ENCODE measurements at regions not wholly inside any gene's neighbourhood (a gene's known extent, or its start where the extent isn't known, plus 50 kb on each side); places are given as distances from the start of the nearest gene placed in this dataset.

DNA sequence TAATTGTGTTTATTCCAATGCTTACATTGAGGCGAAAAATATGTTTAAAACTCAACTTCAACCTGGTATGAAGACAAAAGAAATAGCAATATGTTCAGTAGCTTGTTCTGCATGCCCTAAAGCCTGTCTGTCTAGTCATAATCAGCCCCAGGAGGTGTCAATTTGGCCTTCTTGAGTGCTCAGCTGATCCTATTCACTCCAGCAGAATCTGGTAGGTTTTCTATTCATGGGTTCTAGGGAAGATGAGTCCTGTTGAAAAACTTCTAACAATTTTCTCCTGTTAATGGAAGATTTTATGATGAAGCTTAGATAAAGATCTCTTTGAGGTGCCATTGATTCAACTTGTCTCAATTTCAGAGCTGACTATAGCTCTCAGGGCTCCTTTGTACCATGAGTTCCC lies 402.0 kb upstream of the UBE2E3 start:
- no peaks in the 10 kb centered on the region for H3K9me3 ChIP-seq (ENCODE audit: low read length)
- no peak overlapping the region for H3K4me3 ChIP-seq (ENCODE audit: low read length)
- no peaks in the 10 kb centered on the region for H3K36me3 ChIP-seq (ENCODE audit: insufficient read depth, low read length)
- no peak overlapping the region for H2AFZ ChIP-seq (ENCODE audit: low read depth, low read length)
- H3K27me3 ChIP-seq (ENCODE audit: insufficient read depth, low read length) = no peaks in the 10 kb centered on the region
- no peaks in the 10 kb centered on the region for H3K4me1 ChIP-seq (ENCODE audit: insufficient read depth, low read length)

- no peaks in the 10 kb centered on the region for H3K27me3 ChIP-seq (ENCODE audit: insufficient read depth, low read length)
- H3K4me1 ChIP-seq (ENCODE audit: insufficient read depth, low read length) = no peaks in the 10 kb centered on the region
- no peak overlapping the region for H2AFZ ChIP-seq (ENCODE audit: low read depth, low read length)
- no peak overlapping the region for H3K4me3 ChIP-seq (ENCODE audit: low read length)
- no peaks in the 10 kb centered on the region for H3K9me3 ChIP-seq (ENCODE audit: low read length)
- H3K36me3 ChIP-seq (ENCODE audit: insufficient read depth, low read length) = no peaks in the 10 kb centered on the region
Measured at GRCh38 chr2:180577567-180577966, 402.8 kb upstream of the UBE2E3 start.

DNA sequence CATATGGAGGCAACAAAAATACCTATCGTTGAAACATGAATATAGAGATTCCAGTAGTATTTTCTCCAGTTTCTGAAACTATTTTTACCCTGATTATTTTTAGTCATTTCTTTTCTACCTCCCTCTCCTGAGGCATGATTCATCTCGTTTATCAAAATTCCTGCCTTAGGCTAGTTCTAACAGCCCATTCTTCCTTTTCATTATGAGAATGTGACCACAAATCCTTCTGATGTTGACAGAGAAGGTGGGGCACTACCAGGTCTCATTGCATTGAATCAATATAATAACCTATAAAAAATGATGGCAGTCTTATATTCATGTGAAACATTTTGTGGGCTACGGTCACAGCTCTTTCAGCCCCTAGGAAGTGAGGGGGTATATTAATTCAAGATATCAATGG lies 406.5 kb upstream of the UBE2E3 start:
- no peaks in the 10 kb centered on the region for H3K36me3 ChIP-seq (ENCODE audit: insufficient read depth, low read length)
- no peaks in the 10 kb centered on the region for H3K4me1 ChIP-seq (ENCODE audit: insufficient read depth, low read length)
- H3K27me3 ChIP-seq (ENCODE audit: insufficient read depth, low read length) = no peaks in the 10 kb centered on the region
- no peak overlapping the region for H2AFZ ChIP-seq (ENCODE audit: low read depth, low read length)
- H3K9me3 ChIP-seq (ENCODE audit: low read length) = no peaks in the 10 kb centered on the region
- no peak overlapping the region for H3K4me3 ChIP-seq (ENCODE audit: low read length)

- Histone ChIP-seq H3K36me3 (ENCODE audit: insufficient read depth, low read length) (no peaks in the 10 kb centered on the region), H3K27me3 (ENCODE audit: insufficient read depth, low read length) (no peaks in the 10 kb centered on the region)
Measured at GRCh38 chr2:180572346-180572745, 408.1 kb upstream of the UBE2E3 start.

DNA sequence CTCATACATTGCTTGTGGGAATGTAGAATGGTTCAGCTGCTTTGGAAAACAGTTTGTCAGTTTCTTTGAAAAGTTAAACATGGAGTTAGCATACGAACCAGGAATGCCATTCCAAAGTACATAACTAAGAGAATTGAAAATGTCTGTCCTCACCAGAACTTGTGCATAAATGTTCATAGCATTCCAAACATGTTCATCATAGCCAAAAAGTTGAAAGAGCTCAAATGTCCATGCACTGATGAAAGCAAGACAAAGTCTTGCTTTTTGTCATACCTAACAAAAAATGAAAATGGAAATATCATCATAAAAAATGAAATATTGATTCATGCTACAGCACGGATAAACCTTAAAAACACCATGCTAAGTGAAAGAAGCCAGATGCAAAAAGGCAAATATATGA lies 408.8 kb upstream of the UBE2E3 start:
- H2AFZ ChIP-seq (ENCODE audit: low read depth, low read length) = no peak overlapping the region
- H3K27me3 ChIP-seq (ENCODE audit: insufficient read depth, low read length) = no peaks in the 10 kb centered on the region
- H3K36me3 ChIP-seq (ENCODE audit: insufficient read depth, low read length) = no peaks in the 10 kb centered on the region
- no peaks in the 10 kb centered on the region for H3K9me3 ChIP-seq (ENCODE audit: low read length)
- no peaks in the 10 kb centered on the region for H3K4me1 ChIP-seq (ENCODE audit: insufficient read depth, low read length)
- no peak overlapping the region for H3K4me3 ChIP-seq (ENCODE audit: low read length)

More at GRCh38 chr2:180572346-180572745, 408.1 kb upstream of the UBE2E3 start:
- no peaks in the 10 kb centered on the region for H3K4me1 ChIP-seq (ENCODE audit: insufficient read depth, low read length)
- no peaks in the 10 kb centered on the region for H3K9me3 ChIP-seq (ENCODE audit: low read length)
- H3K4me3 ChIP-seq (ENCODE audit: low read length) = no peak overlapping the region
- H2AFZ ChIP-seq (ENCODE audit: low read depth, low read length) = no peak overlapping the region

DNA sequence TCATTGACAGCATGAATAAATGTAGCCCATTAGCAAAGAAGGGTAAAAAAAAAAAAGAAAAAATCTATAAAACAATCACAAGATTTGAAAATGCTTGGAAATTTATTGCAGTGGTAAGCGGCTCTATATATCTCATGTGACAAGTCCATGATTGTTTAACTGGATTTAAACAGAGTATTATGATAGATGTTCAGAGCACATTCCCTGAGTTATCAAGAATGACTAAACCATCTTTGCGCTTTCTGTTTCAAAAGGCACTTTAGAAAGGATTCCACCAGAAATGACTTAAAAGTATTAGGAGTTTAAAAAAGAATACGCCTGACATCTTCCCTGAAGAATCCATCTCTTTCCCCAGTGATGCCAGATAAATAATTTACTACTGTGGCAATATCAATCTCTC lies 409.5 kb upstream of the UBE2E3 start:
- no peak overlapping the region for H3K4me3 ChIP-seq (ENCODE audit: low read length)
- no peaks in the 10 kb centered on the region for H3K4me1 ChIP-seq (ENCODE audit: insufficient read depth, low read length)
- no peaks in the 10 kb centered on the region for H3K36me3 ChIP-seq (ENCODE audit: insufficient read depth, low read length)
- H2AFZ ChIP-seq (ENCODE audit: low read depth, low read length) = no peak overlapping the region
- H3K9me3 ChIP-seq (ENCODE audit: low read length) = no peaks in the 10 kb centered on the region
- H3K27me3 ChIP-seq (ENCODE audit: insufficient read depth, low read length) = no peaks in the 10 kb centered on the region

- H2AFZ ChIP-seq (ENCODE audit: low read depth, low read length) = no peak overlapping the region
- H3K9me3 ChIP-seq (ENCODE audit: low read length) = no peaks in the 10 kb centered on the region
- H3K36me3 ChIP-seq (ENCODE audit: insufficient read depth, low read length) = no peaks in the 10 kb centered on the region
- no peaks in the 10 kb centered on the region for H3K4me1 ChIP-seq (ENCODE audit: insufficient read depth, low read length)
- no peak overlapping the region for H3K4me3 ChIP-seq (ENCODE audit: low read length)
- H3K27me3 ChIP-seq (ENCODE audit: insufficient read depth, low read length) = no peaks in the 10 kb centered on the region
Measured at GRCh38 chr2:180564051-180564450, 416.4 kb upstream of the UBE2E3 start.

GRCh38 chr2:180562378-180562777 lies 418.0 kb upstream of the UBE2E3 start:
- H3K4me1 ChIP-seq (ENCODE audit: insufficient read depth, low read length) = no peaks in the 10 kb centered on the region
- H3K9me3 ChIP-seq (ENCODE audit: low read length) = no peaks in the 10 kb centered on the region
- no peak overlapping the region for H2AFZ ChIP-seq (ENCODE audit: low read depth, low read length)
- no peaks in the 10 kb centered on the region for H3K36me3 ChIP-seq (ENCODE audit: insufficient read depth, low read length)
- no peaks in the 10 kb centered on the region for H3K27me3 ChIP-seq (ENCODE audit: insufficient read depth, low read length)
- no peak overlapping the region for H3K4me3 ChIP-seq (ENCODE audit: low read length)

DNA sequence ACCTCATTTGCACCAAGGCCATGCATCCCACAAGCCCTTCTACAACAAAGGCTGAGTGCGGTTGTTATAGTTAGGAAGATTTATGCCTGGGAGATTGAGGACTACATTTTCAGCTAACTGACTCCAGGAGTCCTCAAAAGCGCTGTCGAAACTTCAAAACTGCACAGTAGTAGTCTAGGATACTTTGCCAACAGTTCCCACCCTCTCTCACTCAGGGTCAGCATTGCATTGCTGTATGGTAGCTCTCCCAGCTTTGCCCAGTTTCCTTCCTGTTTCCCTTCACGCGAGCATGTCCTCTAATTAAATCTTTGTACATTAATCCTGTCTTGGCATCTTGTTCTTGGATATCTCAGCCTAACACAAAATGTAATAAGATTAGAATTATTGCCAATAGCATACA lies 420.6 kb upstream of the UBE2E3 start:
- H3K4me1 ChIP-seq (ENCODE audit: insufficient read depth, low read length) = no peaks in the 10 kb centered on the region
- no peak overlapping the region for H2AFZ ChIP-seq (ENCODE audit: low read depth, low read length)
- H3K27me3 ChIP-seq (ENCODE audit: insufficient read depth, low read length) = no peaks in the 10 kb centered on the region
- no peak overlapping the region for H3K4me3 ChIP-seq (ENCODE audit: low read length)
- no peaks in the 10 kb centered on the region for H3K36me3 ChIP-seq (ENCODE audit: insufficient read depth, low read length)
- H3K9me3 ChIP-seq (ENCODE audit: low read length) = no peaks in the 10 kb centered on the region

DNA sequence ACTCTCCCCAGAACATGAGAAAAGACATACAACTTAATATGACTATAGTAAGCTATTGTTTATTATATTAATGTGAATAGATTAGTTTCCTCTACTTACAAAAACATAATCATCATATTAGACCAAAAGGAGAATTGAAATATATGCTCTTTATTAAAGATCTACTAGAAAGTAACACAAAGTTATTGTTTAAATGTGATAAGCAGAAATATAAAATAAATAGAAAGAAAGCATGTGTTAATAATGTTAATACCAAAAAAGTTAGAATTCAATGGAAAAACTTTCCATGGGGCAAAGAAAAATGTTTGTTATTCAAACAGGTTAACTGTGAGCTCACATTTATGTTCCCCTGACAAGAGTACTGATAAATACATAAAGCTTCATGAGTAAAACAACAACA lies 421.4 kb upstream of the UBE2E3 start:
- H3K9me3 ChIP-seq (ENCODE audit: low read length) = no peaks in the 10 kb centered on the region
- H3K27me3 ChIP-seq (ENCODE audit: insufficient read depth, low read length) = no peaks in the 10 kb centered on the region
- H3K36me3 ChIP-seq (ENCODE audit: insufficient read depth, low read length) = no peaks in the 10 kb centered on the region

GRCh38 chr2:180555391-180555965 lies 424.9 kb upstream of the UBE2E3 start:
- no peaks in the 10 kb centered on the region for H3K27me3 ChIP-seq (ENCODE audit: insufficient read depth, low read length)
- no peak overlapping the region for H3K4me3 ChIP-seq (ENCODE audit: low read length)
- H3K9me3 ChIP-seq (ENCODE audit: low read length) = no peaks in the 10 kb centered on the region
- H3K4me1 ChIP-seq (ENCODE audit: insufficient read depth, low read length) = no peaks in the 10 kb centered on the region
- no peak overlapping the region for H2AFZ ChIP-seq (ENCODE audit: low read depth, low read length)
- no peaks in the 10 kb centered on the region for H3K36me3 ChIP-seq (ENCODE audit: insufficient read depth, low read length)

More for the DNA sequence above, 421.4 kb upstream of the UBE2E3 start:
- Histone ChIP-seq H2AFZ (ENCODE audit: low read depth, low read length) (no peak overlapping the region), H3K4me1 (ENCODE audit: insufficient read depth, low read length) (no peaks in the 10 kb centered on the region), H3K4me3 (ENCODE audit: low read length) (no peak overlapping the region)

GRCh38 chr2:180554330-180554729 lies 426.1 kb upstream of the UBE2E3 start:
- no peaks in the 10 kb centered on the region for H3K9me3 ChIP-seq (ENCODE audit: low read length)
- H3K36me3 ChIP-seq (ENCODE audit: insufficient read depth, low read length) = no peaks in the 10 kb centered on the region
- no peaks in the 10 kb centered on the region for H3K4me1 ChIP-seq (ENCODE audit: insufficient read depth, low read length)
- H3K27me3 ChIP-seq (ENCODE audit: insufficient read depth, low read length) = no peaks in the 10 kb centered on the region
- no peak overlapping the region for H2AFZ ChIP-seq (ENCODE audit: low read depth, low read length)
- H3K4me3 ChIP-seq (ENCODE audit: low read length) = no peak overlapping the region

- H2AFZ ChIP-seq (ENCODE audit: low read depth, low read length) = no peak overlapping the region
- H3K4me3 ChIP-seq (ENCODE audit: low read length) = no peak overlapping the region
- H3K4me1 ChIP-seq (ENCODE audit: insufficient read depth, low read length) = no peaks in the 10 kb centered on the region
- no peaks in the 10 kb centered on the region for H3K9me3 ChIP-seq (ENCODE audit: low read length)
- H3K36me3 ChIP-seq (ENCODE audit: insufficient read depth, low read length) = no peaks in the 10 kb centered on the region
- H3K27me3 ChIP-seq (ENCODE audit: insufficient read depth, low read length) = no peaks in the 10 kb centered on the region
Measured at GRCh38 chr2:180553094-180553715, 427.2 kb upstream of the UBE2E3 start.

DNA sequence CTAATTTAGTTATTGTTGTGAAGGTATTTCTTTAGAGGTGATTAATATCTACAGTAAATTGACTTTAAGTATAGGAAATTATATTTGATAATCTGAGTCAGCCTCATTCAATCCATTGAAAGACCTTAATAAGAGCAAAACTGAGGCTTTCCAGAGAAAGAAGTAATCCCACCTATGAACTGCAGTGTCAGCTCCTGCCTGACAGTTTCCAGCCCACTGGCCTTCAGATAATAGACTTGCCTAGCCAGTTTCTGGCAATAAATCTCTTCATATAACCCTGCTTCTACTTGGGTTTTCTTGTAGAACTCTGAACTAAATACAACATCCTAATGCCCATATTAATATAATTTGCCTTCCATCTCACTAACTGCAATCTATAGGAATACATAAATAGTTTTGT lies 437.9 kb upstream of the UBE2E3 start:
- Histone ChIP-seq H3K4me3 (ENCODE audit: low read length) (no peak overlapping the region), H3K9me3 (ENCODE audit: low read length) (no peaks in the 10 kb centered on the region), H2AFZ (ENCODE audit: low read depth, low read length) (no peak overlapping the region), H3K36me3 (ENCODE audit: insufficient read depth, low read length) (no peaks in the 10 kb centered on the region), H3K4me1 (ENCODE audit: insufficient read depth, low read length) (no peaks in the 10 kb centered on the region), H3K27me3 (ENCODE audit: insufficient read depth, low read length) (no peaks in the 10 kb centered on the region)

Data from neuron (in vitro differentiated cells).